ENCODE measurements at regions not wholly inside any gene's neighbourhood (a gene's known extent, or its start where the extent isn't known, plus 50 kb on each side); places are given as distances from the start of the nearest gene placed in this dataset.

DNA sequence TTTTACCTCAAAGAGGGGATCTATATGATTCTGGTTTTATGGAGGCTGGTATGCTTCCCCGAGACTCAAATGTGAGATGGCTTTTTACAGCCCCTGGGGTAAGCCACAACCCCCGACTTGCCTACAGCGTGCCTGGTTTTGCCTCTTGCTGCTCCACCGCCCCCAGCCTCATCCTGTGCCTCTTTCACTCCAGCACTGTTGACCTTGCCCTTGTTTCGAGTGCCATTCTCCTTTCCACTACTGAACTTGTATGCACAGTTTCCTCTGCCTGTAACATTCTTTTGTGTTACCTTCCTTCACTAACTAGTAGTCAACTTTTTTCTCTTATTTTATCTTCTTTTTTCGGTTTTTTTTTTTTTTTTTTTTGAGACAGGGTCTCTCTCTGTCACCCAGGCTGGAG lies 219.0 kb upstream of the ZBED5 start:
- no peak for DNase-seq

DNA sequence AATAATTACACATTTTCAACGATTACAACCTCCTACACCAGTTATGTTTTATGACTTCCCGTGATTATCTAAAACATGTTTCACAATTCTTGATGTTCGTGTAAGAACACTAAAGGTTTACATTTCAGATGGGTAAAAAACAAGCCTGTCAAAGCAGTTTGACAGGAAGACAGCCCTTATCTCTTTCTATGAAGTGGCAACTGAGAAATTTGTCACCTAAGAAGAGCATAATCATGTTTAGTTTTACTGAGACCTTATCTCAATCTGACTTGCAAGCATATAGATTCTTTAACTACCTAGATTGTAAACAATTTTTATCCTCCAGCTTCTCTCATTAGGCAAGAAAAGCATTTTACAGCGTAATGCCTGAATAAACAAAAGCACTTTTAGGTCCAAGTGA lies 218.4 kb upstream of the ZBED5 start:
- no peak for DNase-seq

DNA sequence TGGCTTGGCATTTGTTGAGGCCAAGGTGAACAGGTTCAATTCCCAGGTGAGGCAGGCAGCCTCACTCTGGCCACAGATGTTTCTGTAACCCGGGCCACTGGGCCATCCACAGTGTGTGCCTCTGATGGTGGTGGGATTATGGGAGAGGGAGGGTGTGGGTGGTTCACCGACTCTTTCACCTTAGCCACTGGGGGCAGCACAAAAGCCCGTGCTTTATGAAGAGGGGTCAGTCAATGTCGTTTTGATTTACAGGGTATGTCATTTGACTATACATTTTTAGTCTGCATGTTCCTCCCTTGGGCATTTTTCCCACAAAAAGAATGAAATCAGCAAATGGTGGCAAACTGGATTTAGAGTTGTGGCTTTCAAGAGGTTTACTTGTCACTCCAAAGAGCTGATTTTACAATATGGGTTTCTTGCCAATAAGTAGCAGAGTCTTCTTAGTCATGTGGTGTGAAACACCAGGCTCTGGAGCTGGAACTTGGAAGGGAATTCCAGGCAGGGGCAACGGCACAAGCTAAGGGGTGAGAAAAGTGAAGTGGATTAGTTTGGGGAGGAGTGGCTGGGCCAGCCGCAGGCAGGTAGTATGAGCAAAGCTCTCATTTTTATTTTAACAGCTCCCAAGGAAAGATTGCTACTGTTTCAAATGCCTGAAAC lies 217.8 kb upstream of the ZBED5 start:
- no peak for DNase-seq

DNA sequence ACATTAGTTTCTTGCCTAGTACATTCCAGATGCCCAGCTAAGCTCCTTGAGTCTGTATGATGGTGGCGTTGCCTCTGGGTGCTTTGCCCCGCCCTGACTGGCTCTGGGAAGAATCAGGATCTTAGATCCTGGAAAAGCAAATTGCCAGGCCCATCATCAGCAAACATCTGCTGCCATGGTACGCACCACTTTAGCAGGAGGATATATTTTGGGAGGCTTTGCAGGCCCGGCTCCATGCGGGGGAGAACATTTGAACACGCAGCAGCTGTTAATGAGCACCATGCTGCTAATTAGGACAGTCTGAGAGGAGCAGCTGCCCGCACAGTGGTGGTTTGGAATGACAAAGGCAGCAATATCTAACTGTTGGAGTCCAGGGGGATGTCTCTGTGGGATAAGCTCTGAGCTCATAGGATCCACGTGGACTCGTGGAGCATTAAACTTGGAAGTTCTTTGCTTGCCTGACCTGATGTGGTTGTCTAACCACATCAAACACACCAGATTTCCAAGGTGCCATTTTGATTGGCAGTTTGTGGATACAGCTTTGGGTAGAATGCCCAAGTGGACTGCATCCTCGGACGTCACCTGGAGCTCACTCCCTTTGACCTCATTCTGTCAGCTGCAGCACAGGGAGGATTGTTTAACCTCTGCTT lies 217.0 kb upstream of the ZBED5 start:
- DNase-seq: peak; percentile 72

DNA sequence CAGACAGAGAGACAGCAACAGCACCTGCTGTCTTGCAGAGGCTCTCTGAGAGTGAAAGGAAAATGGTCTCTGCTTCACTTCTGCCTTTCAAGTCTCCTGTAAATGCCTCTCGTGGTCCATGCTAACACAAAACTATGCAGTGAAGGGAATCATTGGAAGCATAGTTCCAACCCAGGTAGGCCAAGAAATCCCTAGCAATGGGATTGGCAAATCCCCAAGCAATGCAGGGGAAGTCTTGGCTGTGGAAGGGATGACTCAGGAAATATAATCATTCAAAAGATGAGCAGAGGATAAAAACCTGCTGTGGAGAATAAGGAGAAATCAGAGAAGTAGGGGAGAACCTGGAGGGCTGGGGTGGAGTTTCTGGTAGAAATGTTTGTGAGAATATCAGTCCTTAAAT lies 216.1 kb upstream of the ZBED5 start:
- DNase-seq: no peak

DNA sequence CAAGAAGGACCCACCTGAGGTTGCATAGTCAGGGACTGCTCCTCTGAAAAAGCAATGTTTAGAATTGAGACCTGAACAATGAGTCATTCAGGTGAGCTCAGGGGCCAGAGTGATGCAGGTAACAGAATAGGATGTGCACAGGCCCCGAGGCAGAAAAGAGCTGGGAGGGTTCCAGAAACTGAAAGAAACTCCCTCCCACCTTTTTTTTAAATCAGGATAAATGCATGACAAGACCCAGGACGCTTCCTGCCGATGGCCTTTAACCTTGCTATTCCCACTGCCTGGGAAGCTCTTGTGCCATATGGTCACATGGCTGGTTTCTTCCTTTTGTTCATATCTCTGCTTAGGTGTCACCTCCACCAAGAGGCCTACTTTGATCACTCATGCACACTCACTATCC lies 214.2 kb upstream of the ZBED5 start:
- DNase-seq: no peak

DNA sequence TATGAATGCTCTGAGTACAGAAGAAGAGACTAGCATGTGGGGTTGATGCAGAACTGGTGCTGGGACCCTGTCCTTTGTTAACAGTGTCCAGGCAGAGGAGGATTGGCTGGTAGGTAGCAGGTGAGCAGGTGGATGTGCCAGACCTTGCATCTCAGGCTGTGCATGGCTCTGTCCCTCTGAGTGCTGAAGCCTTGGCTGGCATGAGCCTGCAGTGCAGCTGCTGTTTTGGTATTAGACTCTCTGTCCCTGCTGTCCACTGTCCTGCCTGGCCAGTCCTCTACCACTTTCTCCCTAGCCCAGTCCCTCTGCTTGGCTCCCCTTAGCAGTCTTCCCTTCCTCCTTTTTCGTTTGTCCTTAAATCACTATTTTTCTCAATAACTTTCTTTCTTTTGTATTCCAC lies 213.6 kb upstream of the ZBED5 start:
- DNase-seq: peak; percentile 61

DNA sequence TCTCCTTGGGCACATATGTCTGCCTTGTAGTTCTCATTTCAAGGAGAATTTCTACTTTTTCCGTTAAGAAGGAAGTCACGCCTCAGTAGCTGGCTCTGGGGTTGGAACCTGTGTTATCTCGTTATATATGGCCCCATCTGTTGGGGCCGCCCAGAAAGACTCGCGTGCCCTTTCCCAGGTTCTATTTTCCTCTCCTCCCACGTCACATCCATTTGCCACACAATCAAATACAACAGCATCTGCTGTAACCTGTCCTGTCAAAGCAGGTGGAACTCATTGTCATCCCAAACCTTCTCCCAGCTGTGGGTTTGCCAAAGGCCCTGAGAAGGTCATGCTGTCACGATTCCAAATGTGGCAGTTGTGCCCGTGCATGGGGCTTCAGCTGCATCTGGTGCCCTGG lies 213.1 kb upstream of the ZBED5 start:
- peak; percentile 48 for DNase-seq

DNA sequence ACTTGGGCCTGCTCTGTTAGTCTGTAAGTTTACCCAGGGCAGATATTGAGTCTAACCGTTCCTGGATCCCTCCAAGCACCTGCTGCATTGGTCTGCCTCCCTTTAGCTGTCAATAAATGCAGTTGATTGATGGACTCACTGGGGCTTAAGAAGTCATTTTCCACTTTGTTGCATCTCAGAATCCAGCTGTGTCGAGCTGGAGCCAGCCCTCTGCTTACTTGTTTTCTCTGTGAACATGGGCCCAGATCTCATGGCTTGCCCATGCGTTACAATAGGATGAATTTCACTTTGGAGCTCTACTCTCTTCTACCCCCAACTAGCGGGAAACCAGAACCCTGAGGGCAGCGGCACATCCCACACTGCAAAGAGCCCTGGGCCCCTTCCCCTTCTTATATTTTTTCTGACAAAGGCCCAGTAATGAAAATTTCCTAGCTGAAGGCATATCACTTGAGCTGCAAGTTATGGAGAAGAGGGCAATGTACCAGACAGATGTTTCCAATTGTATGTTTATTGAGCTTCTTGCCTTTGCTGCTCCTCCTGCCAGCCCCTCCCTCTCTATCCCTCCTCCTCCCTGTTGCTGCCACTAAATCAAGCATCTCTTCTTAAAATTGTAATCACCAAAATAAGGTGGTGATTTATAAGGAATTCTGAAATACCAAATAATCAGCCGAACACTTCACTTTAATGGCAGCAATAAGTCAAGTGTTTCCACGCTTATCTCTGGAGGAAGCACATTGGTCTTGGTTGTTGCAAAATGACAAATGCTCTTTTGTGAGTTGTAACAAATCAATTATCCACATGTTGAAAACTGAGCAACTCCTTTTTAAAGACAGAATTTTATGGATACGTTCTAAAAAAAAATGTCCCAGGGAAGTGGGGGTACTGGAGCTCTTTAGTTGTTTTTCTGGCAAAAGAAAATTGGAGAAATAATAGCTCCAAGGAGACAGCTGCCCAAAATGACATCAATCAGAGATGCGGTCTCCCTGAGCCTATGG lies 212.3 kb upstream of the ZBED5 start:
- DNase-seq: peak; percentile 79

DNA sequence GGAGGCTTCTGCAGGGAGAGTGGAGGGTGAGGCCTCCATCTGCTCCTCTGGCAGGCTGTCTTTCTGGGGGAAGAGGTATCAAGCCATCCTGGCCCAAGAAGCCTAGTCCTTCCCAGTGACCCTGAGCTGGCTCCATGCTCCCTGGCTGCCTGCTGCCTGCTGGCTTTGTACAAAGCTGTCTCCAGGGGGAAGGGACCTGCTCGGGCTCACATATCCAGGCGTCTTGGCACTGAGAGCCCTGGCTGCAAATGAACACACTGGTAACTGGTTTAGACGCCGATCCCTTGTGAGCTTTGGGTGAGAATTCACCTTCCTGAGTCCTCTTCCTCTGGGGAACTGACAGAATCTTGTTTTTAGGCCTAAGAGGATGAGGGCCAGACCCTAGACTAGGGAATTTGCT lies 210.3 kb upstream of the ZBED5 start:
- DNase-seq: no peak

DNA sequence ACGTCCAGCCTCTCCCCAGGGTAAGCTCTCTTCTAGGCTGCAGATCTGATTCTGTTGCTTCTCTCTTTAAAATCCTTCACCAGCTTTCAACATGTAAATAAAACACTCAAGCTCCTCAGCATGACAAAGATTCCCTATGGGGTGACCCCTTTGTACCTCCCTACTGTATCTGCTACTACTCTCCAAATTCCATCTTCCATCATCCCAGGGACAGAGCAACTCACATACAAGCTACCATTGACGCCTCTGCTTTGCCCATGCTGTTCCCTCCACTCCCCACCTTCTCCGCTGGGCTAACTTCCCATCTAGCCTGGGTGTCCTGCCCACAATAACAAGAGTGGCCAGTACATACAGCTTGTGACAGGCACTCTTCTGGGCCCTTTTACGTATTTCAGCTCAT lies 207.5 kb upstream of the ZBED5 start:
- no peak for DNase-seq

DNA sequence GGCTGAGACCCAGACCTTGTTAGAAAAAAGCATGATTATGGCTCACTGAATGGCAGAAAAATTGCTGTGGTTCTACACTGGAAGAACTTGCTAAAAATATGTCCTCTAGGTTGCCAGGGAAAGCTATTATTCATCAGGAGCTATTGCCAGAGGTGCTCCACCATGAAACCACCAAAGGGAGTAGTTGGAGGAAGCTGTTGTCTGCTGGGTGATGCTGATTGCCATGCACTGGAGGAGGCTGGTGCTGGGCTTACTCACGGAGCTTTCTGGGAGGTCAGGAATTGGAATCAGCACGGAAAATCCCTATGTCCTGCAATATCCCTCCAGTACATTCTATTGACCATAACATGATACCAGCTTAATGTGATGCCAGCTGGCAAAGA lies 199.6 kb upstream of the ZBED5 start:
- DNase-seq: no peak

DNA sequence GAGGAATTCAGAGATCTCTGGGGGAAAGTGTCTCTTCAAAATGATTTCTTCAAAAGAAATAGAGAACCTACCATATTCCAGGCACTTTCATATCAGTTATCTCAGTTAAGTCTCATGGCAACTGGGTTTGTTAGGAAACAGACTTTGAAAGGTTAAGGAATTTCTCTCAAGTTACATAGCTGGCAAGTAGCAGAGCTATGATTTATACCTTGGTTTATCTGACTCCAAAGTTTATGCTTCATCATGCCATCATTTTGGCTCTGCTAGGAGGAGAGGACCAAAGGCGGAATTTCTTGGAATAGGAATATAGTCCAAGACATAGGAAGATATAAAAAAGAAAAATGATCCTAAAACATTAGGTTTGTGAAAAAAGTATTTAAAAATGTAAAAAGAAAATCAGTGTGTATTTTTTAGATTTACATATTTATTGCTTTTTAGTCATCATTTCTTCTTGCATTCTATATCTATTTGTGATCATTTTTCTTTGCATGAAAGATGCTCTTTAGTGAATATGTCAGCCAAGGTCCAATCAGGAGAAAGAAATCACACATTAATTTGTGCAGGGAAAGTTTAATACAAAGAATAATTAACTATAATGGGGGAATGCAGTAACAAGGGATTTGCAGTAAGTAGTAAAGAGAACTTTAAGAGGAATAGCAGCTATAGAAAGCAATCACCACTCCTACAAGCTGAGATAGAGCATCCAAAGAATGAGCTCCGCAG lies 199.1 kb upstream of the ZBED5 start:
- no peak for DNase-seq

DNA sequence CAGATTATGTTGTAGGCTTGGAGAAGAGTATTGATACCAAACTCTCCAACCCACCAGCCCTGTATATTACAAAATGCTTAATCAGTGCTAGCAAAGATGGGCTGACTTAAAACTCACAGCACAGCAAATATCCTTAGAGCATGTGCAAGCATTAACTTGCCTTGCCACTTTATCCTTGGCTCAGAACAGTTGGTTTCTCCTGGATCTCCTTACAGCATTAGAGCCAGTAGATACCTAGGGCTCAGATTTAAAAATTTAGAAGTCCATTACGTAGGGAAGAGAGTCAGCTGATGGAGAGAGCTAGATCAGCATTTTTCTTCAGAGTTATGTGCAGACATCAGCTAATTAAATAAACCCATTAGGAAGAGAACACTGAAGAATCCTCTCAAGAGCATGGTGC lies 198.5 kb upstream of the ZBED5 start:
- no peak for DNase-seq

DNA sequence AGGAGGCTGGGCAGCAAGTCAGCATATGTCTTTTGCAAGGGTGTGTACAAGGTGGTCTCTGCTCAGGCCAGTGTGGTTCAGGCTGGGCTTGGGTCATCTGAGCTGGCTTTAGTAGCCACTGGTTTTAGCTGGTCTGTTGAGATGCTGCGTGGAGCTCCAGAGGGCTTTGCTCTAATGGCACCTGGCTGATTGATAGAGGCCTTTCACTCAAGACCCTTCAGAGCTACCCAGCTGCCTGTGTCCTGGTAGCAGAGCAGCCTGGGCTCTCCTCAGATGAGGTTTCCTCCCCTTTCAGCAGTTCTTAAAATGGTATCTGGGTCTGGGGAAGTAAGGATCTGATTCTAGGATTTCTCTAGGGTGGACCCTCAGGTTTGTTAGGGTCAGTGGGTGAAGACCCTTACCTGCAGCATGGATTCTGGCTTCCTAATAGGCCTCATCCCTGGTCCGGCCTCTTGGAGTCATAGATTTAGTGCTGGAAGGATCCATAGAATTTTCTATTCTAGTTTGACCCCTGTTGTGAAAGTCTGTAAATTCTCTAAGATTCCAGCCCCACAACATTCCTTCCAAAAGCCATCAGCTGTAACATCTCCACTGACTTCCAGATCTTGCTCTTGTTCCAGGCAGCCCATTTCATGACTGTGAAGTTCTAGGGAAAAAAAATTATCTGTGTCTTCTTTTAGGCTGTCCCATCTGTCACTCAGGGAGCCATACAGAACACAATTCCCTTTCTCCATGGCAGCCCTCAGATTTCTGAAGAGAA lies 190.2 kb upstream of the ZBED5 start:
- no peak for DNase-seq

DNA sequence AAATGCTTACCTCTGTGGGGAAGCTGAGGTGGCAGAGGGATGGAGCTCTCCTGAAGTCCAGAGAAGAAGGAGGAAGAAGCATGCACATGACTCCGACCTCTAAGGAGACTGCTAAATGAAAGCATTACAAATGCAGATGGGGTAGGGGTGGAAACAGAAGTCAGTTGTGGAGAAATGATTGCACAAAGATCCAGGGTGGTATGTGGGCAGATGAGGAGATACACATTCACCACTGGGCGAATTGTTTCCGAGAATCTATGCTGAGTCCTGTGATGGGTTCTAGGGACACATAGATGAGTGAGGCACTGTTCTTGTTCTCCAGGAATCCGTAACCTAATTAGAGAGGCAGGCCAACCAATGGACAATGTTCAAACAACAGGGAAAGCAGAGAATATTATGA lies 188.9 kb upstream of the ZBED5 start:
- no peak for DNase-seq

DNA sequence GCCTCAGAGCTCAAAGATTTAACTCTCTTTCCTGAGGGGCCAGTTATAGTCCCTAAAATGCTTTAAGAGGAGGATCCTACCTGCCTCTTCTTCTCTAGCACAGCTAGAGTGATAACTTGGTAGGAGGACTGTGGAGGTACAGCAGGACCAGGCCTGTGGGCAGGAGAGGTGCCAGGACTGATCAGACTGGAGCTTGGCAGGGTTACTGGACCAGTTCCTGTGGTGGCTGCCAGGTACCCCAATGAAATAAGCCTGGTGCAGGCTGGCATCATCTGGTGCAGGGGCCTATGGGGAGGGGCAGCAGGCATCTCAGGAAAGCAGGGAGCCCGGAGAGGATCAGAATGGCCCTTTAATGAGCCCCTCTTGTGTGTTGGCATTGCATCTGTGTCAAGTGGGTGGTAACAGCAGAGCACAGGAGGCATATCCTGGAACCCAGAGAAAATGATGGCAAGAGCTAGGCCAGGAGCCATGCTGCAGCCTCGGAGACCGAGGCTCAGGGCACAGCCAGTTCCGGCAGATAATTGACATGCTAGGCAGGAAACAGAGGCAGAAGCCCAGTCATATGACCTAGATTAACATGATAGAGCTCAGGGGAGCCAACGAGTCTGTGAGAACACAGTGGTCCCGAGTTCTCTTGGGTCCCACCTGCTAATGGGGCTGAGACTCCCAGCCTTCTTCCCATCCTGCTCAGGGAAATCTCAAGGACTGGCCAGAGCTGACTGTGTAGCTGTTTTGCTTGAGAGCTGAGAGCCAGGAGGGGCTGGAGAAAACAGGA lies 187.5 kb upstream of the ZBED5 start:
- no peak for DNase-seq

DNA sequence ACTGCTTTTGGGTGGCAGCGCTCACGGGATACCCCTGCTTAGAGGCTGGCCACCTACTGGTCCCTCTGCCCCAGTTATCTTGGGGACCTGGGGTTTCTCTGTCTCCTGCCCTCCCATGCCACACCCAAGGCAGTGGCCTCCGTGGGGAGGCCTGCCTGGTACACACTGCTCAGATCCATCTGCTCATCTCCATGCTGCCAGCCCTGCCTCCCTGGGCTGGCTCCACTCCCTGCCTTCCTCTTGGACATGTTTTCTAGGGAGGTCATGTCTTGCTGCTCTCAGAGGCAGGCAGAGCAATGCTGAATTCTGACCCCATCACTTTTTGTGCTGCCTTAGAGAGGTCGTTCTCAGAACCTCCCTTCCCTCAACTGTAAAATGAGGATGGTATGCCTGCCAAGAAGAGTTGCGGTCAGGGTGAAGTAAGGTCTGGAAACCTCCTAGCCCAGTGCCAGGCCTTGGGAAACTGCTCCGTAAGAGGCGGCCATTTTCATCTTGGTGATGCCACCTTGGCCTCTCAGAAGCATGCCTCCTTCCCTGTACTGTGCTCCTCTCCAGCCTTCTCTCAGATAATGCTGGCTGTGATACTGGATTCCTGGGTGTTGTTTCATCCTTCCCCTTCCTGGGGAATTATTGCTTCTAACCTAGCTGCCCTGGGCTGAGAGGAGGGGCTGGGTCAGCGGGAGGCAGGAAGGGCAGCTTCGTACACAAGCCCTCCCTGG lies 186.4 kb upstream of the ZBED5 start:
- peak; percentile 36 for DNase-seq

DNA sequence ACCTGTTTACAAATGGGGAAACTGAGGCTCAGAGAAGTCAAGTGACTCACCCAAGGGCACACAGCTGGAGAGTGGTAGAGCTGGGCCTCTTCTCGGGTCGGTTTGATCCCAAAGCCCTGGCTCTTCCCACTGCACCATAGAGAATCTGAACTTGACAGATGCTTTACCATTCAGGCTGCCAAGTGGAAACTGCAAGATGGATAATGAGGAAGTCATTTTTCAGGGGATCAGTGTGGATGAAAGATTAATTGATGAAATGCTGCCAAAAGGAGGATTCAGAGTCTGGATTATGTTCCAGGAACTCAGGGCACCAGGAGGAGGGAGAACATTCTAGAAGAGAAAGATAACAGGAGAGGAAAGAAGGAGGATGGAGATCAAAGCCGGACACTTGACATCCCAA lies 185.9 kb upstream of the ZBED5 start:
- DNase-seq: peak; percentile 61

DNA sequence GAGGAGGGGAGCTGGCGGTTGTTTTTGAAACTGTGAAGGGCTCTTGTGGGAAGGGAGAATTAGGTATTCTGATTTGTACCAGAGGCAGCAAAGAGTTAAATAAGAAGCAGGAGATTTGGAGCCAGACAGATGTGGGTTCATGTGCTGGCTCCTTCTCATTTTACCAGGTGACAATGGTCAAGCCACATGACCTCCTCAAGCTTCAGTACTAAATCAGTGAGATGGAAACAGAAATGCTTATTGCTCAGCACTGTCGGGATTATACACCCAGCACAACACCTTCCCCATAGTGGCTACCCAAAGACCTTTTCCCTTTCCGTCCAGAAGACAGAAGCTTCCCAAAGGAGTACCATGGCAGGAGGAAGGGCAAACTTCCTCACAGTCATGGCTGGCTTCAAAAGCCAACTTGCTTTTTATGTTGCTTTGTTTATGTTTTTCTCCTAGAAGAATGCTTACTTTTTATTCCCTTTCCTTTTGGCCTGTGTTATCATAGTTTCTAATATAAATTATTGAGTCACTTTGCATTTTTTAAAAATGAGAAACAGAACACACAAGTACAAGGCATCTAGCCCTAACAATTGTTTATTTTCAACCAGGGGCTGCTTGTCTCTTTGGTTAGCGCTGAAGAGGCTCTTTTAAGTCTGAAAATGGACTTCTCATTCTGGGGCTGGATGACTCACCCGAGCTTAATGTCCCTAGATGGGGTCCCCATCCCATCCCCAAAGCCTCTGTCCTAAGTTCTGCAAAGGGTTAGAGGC lies 181.5 kb upstream of the ZBED5 start:
- DNase-seq: no peak

Data from tongue (tissue), 1 donor.